ENCODE measurements at regions not wholly inside any gene's neighbourhood (a gene's known extent, or its start where the extent isn't known, plus 50 kb on each side); places are given as distances from the start of the nearest gene placed in this dataset.

GRCh38 chr14:87264796-87265195 lies 728.2 kb downstream of the GALC start (continued):
- TF ChIP-seq GRHL1 (CRISPR knock-in tag; conservative IDR thresholded peaks at IDR 0.05): no peak
- TF ChIP-seq ZNF33A (CRISPR knock-in tag; IDR thresholded peaks at IDR 0.05; ENCODE audit: borderline replicate concordance): no peak
- no peak for TF ChIP-seq CHCHD3 (CRISPR knock-in tag; IDR thresholded peaks at IDR 0.05)
- TF ChIP-seq SATB2 (CRISPR knock-in tag; IDR thresholded peaks at IDR 0.05): no peak
- no peak for TF ChIP-seq KAT7 (CRISPR knock-in tag; IDR thresholded peaks at IDR 0.05; ENCODE audit: borderline replicate concordance)
- TF ChIP-seq NBN (conservative IDR thresholded peaks at IDR 0.05): no peak
- no peak for TF ChIP-seq ZSCAN22 (CRISPR knock-in tag; IDR thresholded peaks at IDR 0.05)
- TF ChIP-seq ZNF432 (CRISPR knock-in tag; IDR thresholded peaks at IDR 0.05; ENCODE audit: borderline replicate concordance): no peak
- no peak for TF ChIP-seq GLI4 (CRISPR knock-in tag; IDR thresholded peaks at IDR 0.05; ENCODE audit: borderline replicate concordance)

- intact Hi-C loops (cut with micrococcal nuclease; ENCODE audit: unreplicated experiment): no loop called here
These were observed 728.7 kb downstream of the GALC start for GRCh38 chr14:87264272-87264785.

More at GRCh38 chr14:87264272-87264785, 728.7 kb downstream of the GALC start:
- Histone ChIP-seq H3K27ac (ENCODE audit: extremely low read length, insufficient read depth, low read length) (no peak overlapping the region), H3K27me3 (ENCODE audit: control insufficient read depth in 1 of 2, insufficient read depth in 2 of 2, low read length in 2 of 2) (no peaks in the 10 kb centered on the region), H3K4me1 (ENCODE audit: insufficient read depth, low read length) (no peaks in the 10 kb centered on the region), H3K79me2 (ENCODE audit: insufficient read depth, low read length) (no peaks in the 10 kb centered on the region), H3K9ac (ENCODE audit: insufficient read depth, low read depth, low read length) (no peak overlapping the region), H2AFZ (ENCODE audit: low read length) (no peak overlapping the region), H3K9me3 (ENCODE audit: low read length) (peaks cover 90% of the 10 kb centered on the region), H3K4me3 (replicated peaks in 1 of 3; ENCODE audit: insufficient read depth in 1 of 3, low read depth in 2 of 3, low read length in 3 of 3) (no peak overlapping the region), H3K4me2 (ENCODE audit: low read depth, low read length) (no peak overlapping the region), H4K20me1 (ENCODE audit: insufficient read depth, low read length) (no peaks in the 10 kb centered on the region), H3K36me3 (replicated peaks in 1 of 2; ENCODE audit: control insufficient read depth in 1 of 2, insufficient read depth in 2 of 2, low read length in 2 of 2) (no peaks in the 10 kb centered on the region)
- DNase-seq (ENCODE audit: low spot score) (no peak), ATAC-seq (no peak), FAIRE-seq (no peak)
- in situ Hi-C loops (cut with HindIII; ENCODE audit: extremely low pct_ligation_motif_present, low pct_unique_long_range_greater_than_20kb): no loop called here
- TF ChIP-seq ZSCAN9 (CRISPR knock-in tag; IDR thresholded peaks at IDR 0.05; ENCODE audit: borderline replicate concordance) (no peak), ZBTB14 (CRISPR knock-in tag; IDR thresholded peaks at IDR 0.05) (no peak), MAX (IDR thresholded peaks at IDR 0.05) (no peak), THRA (CRISPR knock-in tag; IDR thresholded peaks at IDR 0.05; ENCODE audit: borderline replicate concordance) (no peak), FOXC1 (CRISPR knock-in tag; IDR thresholded peaks at IDR 0.05; ENCODE audit: borderline replicate concordance) (no peak), REPIN1 (CRISPR knock-in tag; IDR thresholded peaks at IDR 0.05; ENCODE audit: borderline replicate concordance, low read depth) (no peak), SMARCC2 (IDR thresholded peaks at IDR 0.05) (no peak), SETDB1 (CRISPR knock-in tag; IDR thresholded peaks at IDR 0.05; ENCODE audit: borderline replicate concordance) (no peak), NCOA5 (CRISPR knock-in tag; IDR thresholded peaks at IDR 0.05) (no peak), GTF2F1 (IDR thresholded peaks at IDR 0.05; ENCODE audit: low read length) (no peak), SUZ12 (IDR thresholded peaks at IDR 0.05; ENCODE audit: low read depth, low read length) (no peak), ZNF329 (CRISPR knock-in tag; IDR thresholded peaks at IDR 0.05; ENCODE audit: low read depth) (no peak), JDP2 (CRISPR knock-in tag; IDR thresholded peaks at IDR 0.05; ENCODE audit: borderline replicate concordance) (no peak)
- BruUV-seq (replicated peaks): no TSS peak
- POLR2A ChIA-PET: no interaction called here
- 0% methylated on average over 2 of the region's 2 CpGs for WGBS (ENCODE audit: low lambda C conversion rate)
- CTCF ChIA-PET (ENCODE audit: low intra/inter-chr PET ratio, low total read pairs): no interaction called here
